K562 (cell line): ENCODE measurements at regions not wholly inside any gene's neighbourhood (a gene's known extent, or its start where the extent isn't known, plus 50 kb on each side); places are given as distances from the start of the nearest gene placed in this dataset.

Experiments
- ATAC-seq: fragments of 200-7000 bp; cut with Tn5 transposase; 3 replicates; pipeline ENCODE4 v1.9.1; 2020; ENCODE audit warnings: moderate library complexity
- BruUV-seq: library from RNA; stranded (reverse); fragments of 400-500 nt; replicated peaks from 2 replicates; lab custom pipeline; 2021; lab: Mats Ljungman, UMichigan
- CTCF ChIA-PET: fragments of 300-600 bp; formaldehyde crosslinking; extraction: SDS; loops from one replicate; lab custom pipeline; 2021; ENCODE audit warnings: low intra/inter-chr PET ratio; lab: Yijun Ruan, JAX
- POLR2A ChIA-PET: fragments of 300-600, 350-650 bp; sonication (Branson Sonifier 250); formaldehyde crosslinking; extraction: SDS; loops from one replicate; lab custom pipeline; 2021; ENCODE audit warnings: antibody characterized with exemption, inconsistent platforms; lab: Yijun Ruan, JAX
- DNase-seq, 4 experiments: peaks; one replicate each; pipeline versions ENCODE4 v3.0.0 to v3.0.0-alpha.2; 2011 to 2018; ENCODE audit warnings: low spot score in 3 of 4, mixed read lengths in 3 of 4; ENCODE audit errors: extremely low read depth in 1 of 4
- FAIRE-seq: peaks from 2 replicates; lab custom pipeline; 2011; peaks lifted over from hg19 to GRCh38; lab: Jason Lieb, UNC
- H2AFZ ChIP-seq: 2 replicates; pipeline ENCODE4 v1.6.0; 2011; ENCODE audit warnings: low read depth, low read length, control low read depth, inconsistent platforms
- H3K27ac ChIP-seq: fragments of 200-600 bp; 3 replicates; pipeline ENCODE4 v1.8.0; 2011; ENCODE audit warnings: low read depth, mild to moderate bottlenecking, control low read depth, inconsistent platforms, low read length, moderate library complexity, mixed read lengths; ENCODE audit errors: extremely low read depth
- H3K27me3 ChIP-seq, 2 experiments: fragments of 300-600 bp in 1 of 2; 2 replicates in 1 of 2; 3 replicates in 1 of 2; pipeline versions ENCODE4 v1.6.0 to v1.8.0; 2011; ENCODE audit warnings: inconsistent platforms in 2 of 2, low read length in 2 of 2, mild to moderate bottlenecking in 1 of 2, mixed read lengths in 1 of 2, moderate library complexity in 1 of 2; ENCODE audit not compliant: control insufficient read depth in 2 of 2, insufficient read depth in 2 of 2
- H3K36me3 ChIP-seq: fragments of 300-600 bp; 3 replicates; pipeline ENCODE4 v1.8.0; 2011; ENCODE audit warnings: mild to moderate bottlenecking, low read length, inconsistent platforms; ENCODE audit not compliant: control insufficient read depth, insufficient read depth
- H3K4me1 ChIP-seq, 2 experiments: fragments of 200-600 bp in 1 of 2; replicated peaks in 1 of 2; 2 replicates in 1 of 2; 3 replicates in 1 of 2; pipeline versions ENCODE4 v1.5.1 to v1.8.0; 2011; ENCODE audit warnings: inconsistent platforms in 2 of 2, low read length in 2 of 2, mild to moderate bottlenecking in 1 of 2, mixed read lengths in 1 of 2, moderate library complexity in 1 of 2; ENCODE audit not compliant: control insufficient read depth in 2 of 2, insufficient read depth in 2 of 2
- H3K4me2 ChIP-seq: 2 replicates; pipeline ENCODE4 v1.6.1; 2011; ENCODE audit warnings: low read length, control low read depth, inconsistent platforms, mixed read lengths; ENCODE audit not compliant: insufficient read depth
- H3K4me3 ChIP-seq: fragments of 200-600 bp; sonication (generic), shearing (Covaris generic); 2 replicates; pipeline ENCODE4 v1.5.1; 2016; ENCODE audit warnings: control low read depth, inconsistent platforms
- H3K79me2 ChIP-seq: fragments of 200-600 bp; 3 replicates; pipeline ENCODE4 v1.8.0; 2011; ENCODE audit warnings: low read length, inconsistent platforms; ENCODE audit not compliant: control insufficient read depth, insufficient read depth
- H3K9ac ChIP-seq, 2 experiments: 2 replicates each; pipeline versions ENCODE4 v1.6.0 to v1.6.1; 2011; ENCODE audit warnings: low read depth in 2 of 2, low read length in 2 of 2, control low read depth in 1 of 2, inconsistent platforms in 1 of 2, mild to moderate bottlenecking in 1 of 2, mixed read lengths in 1 of 2; ENCODE audit not compliant: insufficient read depth in 1 of 2
- H3K9me1 ChIP-seq: one replicate; pipeline ENCODE4 v1.6.0; 2011; ENCODE audit warnings: inconsistent platforms, mild to moderate bottlenecking, low read length, moderate library complexity; ENCODE audit not compliant: control insufficient read depth, insufficient read depth
- H3K9me3 ChIP-seq: replicated peaks from 2 replicates; pipeline ENCODE4 v1.5.1; 2011; ENCODE audit warnings: low read depth, low read length, inconsistent platforms; ENCODE audit not compliant: control insufficient read depth, insufficient read depth
- H4K20me1 ChIP-seq: replicated peaks from 2 replicates; pipeline ENCODE4 v1.6.1; 2011; ENCODE audit warnings: low read length, inconsistent platforms, mixed read lengths; ENCODE audit not compliant: control insufficient read depth, insufficient read depth
- NRF1 ChIP-seq, 2 experiments: fragments of 450-650 bp; IDR thresholded peaks in 1 of 2; conservative IDR thresholded peaks in 1 of 2; 2 replicates each; pipeline ENCODE4 v1.6.1; 2014; ENCODE audit warnings: mild to moderate bottlenecking in 2 of 2
- POLR2AphosphoS2 ChIP-seq: IDR thresholded peaks from 2 replicates; pipeline ENCODE4 v1.6.1; 2012; ENCODE audit warnings: low read length, improper control_type of control experiment
- RBM39 ChIP-seq: fragments of 200-400 bp; formaldehyde crosslinking; optimal IDR thresholded peaks from 2 replicates; pipeline ENCODE3; 2018; ENCODE audit warnings: low read depth, low read length
- SMAD1 ChIP-seq: fragments of 150-350 bp; IDR thresholded peaks from 2 replicates; pipeline ENCODE4 v1.6.1; 2014; ENCODE audit warnings: low read length, low read depth; ENCODE audit not compliant: partially characterized antibody
- TAF1 ChIP-seq: IDR thresholded peaks from 2 replicates; pipeline ENCODE4 v1.6.1; 2011; ENCODE audit warnings: mild to moderate bottlenecking, low read length, moderate library complexity; ENCODE audit not compliant: insufficient read depth, control insufficient read depth, severe bottlenecking; ENCODE audit errors: extremely low read depth
- TAF15 ChIP-seq: fragments of 200-400 bp; formaldehyde crosslinking; IDR thresholded peaks from 2 replicates; pipeline ENCODE4 v1.6.1; 2017; ENCODE audit warnings: mild to moderate bottlenecking, low read depth, low read length, moderate library complexity
- YY1 ChIP-seq, 3 experiments: IDR thresholded peaks; 2 replicates each; pipeline ENCODE4 v1.6.1; 2011; ENCODE audit warnings: low read length in 2 of 3, mild to moderate bottlenecking in 2 of 3, moderate library complexity in 2 of 3, borderline replicate concordance in 1 of 3, control low read depth in 1 of 3, low read depth in 1 of 3; ENCODE audit not compliant: insufficient read depth in 3 of 3, insufficient replicate concordance in 2 of 3, control insufficient read depth in 1 of 3, insufficient read length in 1 of 3; ENCODE audit errors: extremely low read depth in 1 of 3
- WGBS: fragments of 100-300 bp; shearing (Covaris generic); methylation state at CpG from one replicate; pipeline ENCODE4 v1.1.6; 2016; ENCODE audit warnings: low coverage, mixed read lengths; ENCODE audit not compliant: insufficient coverage; ENCODE audit errors: missing lambda C conversion rate; 5-methylcytosine and 5-hydroxymethylcytosine counted together
- in situ Hi-C: fragments of 300-500 bp; cut with MboI; formaldehyde crosslinking; loops from 4 replicates; pipeline ENCODE4 v1.15.0; 2018; ENCODE audit warnings: inconsistent platforms, mixed read lengths
- intact Hi-C: fragments of 100-400 bp; cut with micrococcal nuclease; formaldehyde crosslinking; loops from 2 replicates; pipeline ENCODE4 v1.14.2; 2022
- TF ChIP-seq, protein P1 (sequence below): fragments of 450-650 bp; IDR thresholded peaks from 2 replicates; pipeline ENCODE4 v1.6.1; 2016; ENCODE audit warnings: low read depth
- TF ChIP-seq, protein P2 (sequence below): fragments of 450-650 bp; IDR thresholded peaks from 2 replicates; pipeline ENCODE4 v1.6.1; 2016; ENCODE audit warnings: mild to moderate bottlenecking

DNA sequence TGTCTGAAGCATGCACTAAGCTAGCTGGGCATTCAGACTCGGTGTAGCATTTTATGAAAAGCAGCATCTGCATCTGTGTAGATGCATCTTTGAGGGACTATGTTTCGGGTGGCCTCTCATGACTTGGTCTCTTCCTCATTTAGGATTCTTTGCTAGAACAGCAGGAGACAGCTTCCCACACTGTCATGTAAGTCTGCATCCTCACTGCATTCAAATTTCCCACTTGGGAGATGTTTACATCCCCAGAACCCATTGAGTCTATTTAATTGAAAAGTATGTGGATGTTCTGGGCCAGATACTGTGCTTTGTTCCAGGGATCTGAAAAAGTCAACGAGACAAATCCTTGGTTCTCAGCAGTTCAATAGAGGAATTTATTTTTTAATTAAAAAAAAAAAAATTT is 198.6 kb upstream of the EEF2KMT start:
- TF ChIP-seq TAF15 (no peak), RBM39 (no peak), YY1 (IDR thresholded peaks at IDR 0.05; ENCODE audit: borderline replicate concordance in 1 of 3, control insufficient read depth in 1 of 3, extremely low read depth in 1 of 3, insufficient read depth in 3 of 3, insufficient read length in 1 of 3, insufficient replicate concordance in 2 of 3, low read depth in 1 of 3, low read length in 2 of 3) (no peak), NRF1 (conservative IDR thresholded peaks at IDR 0.05 in 1 of 2, IDR thresholded peaks at IDR 0.05 in 1 of 2) (no peak), SMAD1 (no peak), TAF1 (no peak), POLR2AphosphoS2 (no peak)
- TF ChIP-seq, protein P1, sequence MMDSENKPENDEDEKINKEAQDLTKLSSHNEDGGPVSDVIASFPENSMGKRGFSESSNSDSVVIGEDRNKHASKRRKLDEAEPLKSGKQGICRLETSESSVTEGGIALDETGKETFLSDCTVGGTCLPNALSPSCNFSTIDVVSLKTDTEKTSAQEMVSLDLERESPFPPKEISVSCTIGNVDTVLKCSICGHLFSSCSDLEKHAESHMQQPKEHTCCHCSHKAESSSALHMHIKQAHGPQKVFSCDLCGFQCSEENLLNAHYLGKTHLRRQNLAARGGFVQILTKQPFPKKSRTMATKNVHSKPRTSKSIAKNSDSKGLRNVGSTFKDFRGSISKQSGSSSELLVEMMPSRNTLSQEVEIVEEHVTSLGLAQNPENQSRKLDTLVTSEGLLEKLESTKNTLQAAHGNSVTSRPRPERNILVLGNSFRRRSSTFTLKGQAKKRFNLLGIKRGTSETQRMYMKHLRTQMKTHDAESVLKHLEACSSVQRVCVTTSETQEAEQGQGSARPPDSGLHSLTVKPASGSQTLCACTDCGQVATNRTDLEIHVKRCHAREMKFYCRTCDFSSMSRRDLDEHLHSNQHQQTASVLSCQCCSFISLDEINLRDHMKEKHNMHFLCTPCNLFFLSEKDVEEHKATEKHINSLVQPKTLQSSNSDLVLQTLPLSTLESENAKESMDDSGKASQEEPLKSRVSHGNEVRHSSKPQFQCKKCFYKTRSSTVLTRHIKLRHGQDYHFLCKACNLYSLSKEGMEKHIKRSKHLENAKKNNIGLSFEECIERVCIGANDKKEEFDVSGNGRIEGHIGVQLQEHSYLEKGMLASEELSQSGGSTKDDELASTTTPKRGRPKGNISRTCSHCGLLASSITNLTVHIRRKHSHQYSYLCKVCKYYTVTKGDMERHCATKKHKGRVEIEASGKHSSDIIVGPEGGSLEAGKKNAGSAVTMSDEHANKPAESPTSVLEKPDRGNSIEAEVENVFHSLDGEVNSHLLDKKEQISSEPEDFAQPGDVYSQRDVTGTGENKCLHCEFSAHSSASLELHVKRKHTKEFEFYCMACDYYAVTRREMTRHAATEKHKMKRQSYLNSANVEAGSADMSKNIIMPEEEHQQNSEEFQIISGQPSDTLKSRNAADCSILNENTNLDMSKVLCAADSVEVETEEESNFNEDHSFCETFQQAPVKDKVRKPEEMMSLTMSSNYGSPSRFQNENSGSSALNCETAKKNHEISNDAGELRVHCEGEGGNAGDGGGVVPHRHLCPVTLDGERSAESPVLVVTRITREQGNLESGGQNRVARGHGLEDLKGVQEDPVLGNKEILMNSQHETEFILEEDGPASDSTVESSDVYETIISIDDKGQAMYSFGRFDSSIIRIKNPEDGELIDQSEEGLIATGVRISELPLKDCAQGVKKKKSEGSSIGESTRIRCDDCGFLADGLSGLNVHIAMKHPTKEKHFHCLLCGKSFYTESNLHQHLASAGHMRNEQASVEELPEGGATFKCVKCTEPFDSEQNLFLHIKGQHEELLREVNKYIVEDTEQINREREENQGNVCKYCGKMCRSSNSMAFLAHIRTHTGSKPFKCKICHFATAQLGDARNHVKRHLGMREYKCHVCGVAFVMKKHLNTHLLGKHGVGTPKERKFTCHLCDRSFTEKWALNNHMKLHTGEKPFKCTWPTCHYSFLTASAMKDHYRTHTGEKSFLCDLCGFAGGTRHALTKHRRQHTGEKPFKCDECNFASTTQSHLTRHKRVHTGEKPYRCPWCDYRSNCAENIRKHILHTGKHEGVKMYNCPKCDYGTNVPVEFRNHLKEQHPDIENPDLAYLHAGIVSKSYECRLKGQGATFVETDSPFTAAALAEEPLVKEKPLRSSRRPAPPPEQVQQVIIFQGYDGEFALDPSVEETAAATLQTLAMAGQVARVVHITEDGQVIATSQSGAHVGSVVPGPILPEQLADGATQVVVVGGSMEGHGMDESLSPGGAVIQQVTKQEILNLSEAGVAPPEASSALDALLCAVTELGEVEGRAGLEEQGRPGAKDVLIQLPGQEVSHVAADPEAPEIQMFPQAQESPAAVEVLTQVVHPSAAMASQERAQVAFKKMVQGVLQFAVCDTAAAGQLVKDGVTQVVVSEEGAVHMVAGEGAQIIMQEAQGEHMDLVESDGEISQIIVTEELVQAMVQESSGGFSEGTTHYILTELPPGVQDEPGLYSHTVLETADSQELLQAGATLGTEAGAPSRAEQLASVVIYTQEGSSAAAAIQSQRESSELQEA, result no peak
- TF ChIP-seq, protein P2, sequence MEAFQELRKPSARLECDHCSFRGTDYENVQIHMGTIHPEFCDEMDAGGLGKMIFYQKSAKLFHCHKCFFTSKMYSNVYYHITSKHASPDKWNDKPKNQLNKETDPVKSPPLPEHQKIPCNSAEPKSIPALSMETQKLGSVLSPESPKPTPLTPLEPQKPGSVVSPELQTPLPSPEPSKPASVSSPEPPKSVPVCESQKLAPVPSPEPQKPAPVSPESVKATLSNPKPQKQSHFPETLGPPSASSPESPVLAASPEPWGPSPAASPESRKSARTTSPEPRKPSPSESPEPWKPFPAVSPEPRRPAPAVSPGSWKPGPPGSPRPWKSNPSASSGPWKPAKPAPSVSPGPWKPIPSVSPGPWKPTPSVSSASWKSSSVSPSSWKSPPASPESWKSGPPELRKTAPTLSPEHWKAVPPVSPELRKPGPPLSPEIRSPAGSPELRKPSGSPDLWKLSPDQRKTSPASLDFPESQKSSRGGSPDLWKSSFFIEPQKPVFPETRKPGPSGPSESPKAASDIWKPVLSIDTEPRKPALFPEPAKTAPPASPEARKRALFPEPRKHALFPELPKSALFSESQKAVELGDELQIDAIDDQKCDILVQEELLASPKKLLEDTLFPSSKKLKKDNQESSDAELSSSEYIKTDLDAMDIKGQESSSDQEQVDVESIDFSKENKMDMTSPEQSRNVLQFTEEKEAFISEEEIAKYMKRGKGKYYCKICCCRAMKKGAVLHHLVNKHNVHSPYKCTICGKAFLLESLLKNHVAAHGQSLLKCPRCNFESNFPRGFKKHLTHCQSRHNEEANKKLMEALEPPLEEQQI, result no peak
- no peak for FAIRE-seq
- 0% methylated on average over 3 of the region's 3 CpGs for WGBS
- H3K4me2 ChIP-seq, result no peak overlapping the region
- intact Hi-C loops, result no loop called here
- H2AFZ ChIP-seq, result no peak overlapping the region
- no peaks in the 10 kb centered on the region; a peak in 1 of 5 replicates for H3K4me1 ChIP-seq
- no peak overlapping the region for H3K9ac ChIP-seq
- ChIA-PET POLR2A (interaction anchor here (1.2 kb wide), 1 partner anchor 29 kb away, joined by 4 read pairs; no protein-coding TSS in a partner anchor), CTCF (no interaction called here)
- no peak overlapping the region for H3K4me3 ChIP-seq
- no peak overlapping the region for H3K27ac ChIP-seq
- no peaks in the 10 kb centered on the region for H3K79me2 ChIP-seq
- no TSS peak for BruUV-seq
- in situ Hi-C loops, result no loop called here
- H3K36me3 ChIP-seq, result no peaks in the 10 kb centered on the region
- DNase-seq, result no peak
- H3K27me3 ChIP-seq, result no peaks in the 10 kb centered on the region
- H4K20me1 ChIP-seq, result no peaks in the 10 kb centered on the region
- no peaks in the 10 kb centered on the region for H3K9me1 ChIP-seq
- no peaks in the 10 kb centered on the region for H3K9me3 ChIP-seq
- no peak for ATAC-seq
